GM23338 (cell line): ENCODE measurements at regions not wholly inside any gene's neighbourhood (a gene's known extent, or its start where the extent isn't known, plus 50 kb on each side); places are given as distances from the start of the nearest gene placed in this dataset.

ENCODE experiments used
- CREB1 ChIP-seq: fragments of 250-450 bp; sonication (Bioruptor Pico); IDR thresholded peaks from 2 replicates; pipeline ENCODE4 v1.5.0; 2020; ENCODE audit warnings: low read depth, mild to moderate bottlenecking, moderate library complexity
- CTCF ChIP-seq, 2 experiments: fragments of 200-600 bp in 1 of 2; sonication (generic) in 1 of 2; conservative IDR thresholded peaks; 2 replicates each; pipeline versions ENCODE4 v1.5.1 to v1.6.1; 2016 to 2017; ENCODE audit warnings: antibody characterized with exemption in 2 of 2, low read depth in 2 of 2, mild to moderate bottlenecking in 2 of 2, moderate library complexity in 1 of 2
- EZH2phosphoT487 ChIP-seq: fragments of 200-600 bp; sonication (generic); IDR thresholded peaks from one replicate; pipeline ENCODE4 v1.8.1; 2018; ENCODE audit warnings: antibody characterized with exemption; ENCODE audit not compliant: unreplicated experiment
- NANOG ChIP-seq: IDR thresholded peaks from 2 replicates; pipeline ENCODE4 v1.6.1; 2016; ENCODE audit warnings: antibody characterized with exemption, borderline replicate concordance
- POLR2AphosphoS5 ChIP-seq: IDR thresholded peaks from 2 replicates; pipeline ENCODE4 v1.6.1; 2016; ENCODE audit warnings: antibody characterized with exemption, low read depth

- TF ChIP-seq POLR2AphosphoS5 (no peak), CTCF (conservative IDR thresholded peaks at IDR 0.05; ENCODE audit: low read depth in 2 of 2) (no peak), CREB1 (CRISPR knock-in tag) (no peak), NANOG (no peak), EZH2phosphoT487 (no peak)
Measured at GRCh38 chr13:26485288-26485687, 72.2 kb upstream of the WASF3 start.
